Mesendoderm (in vitro differentiated cells): ENCODE measurements at regions not wholly inside any gene's neighbourhood (a gene's known extent, or its start where the extent isn't known, plus 50 kb on each side); places are given as distances from the start of the nearest gene placed in this dataset.

Experiments used
- DNase-seq: peaks from one replicate; pipeline ENCODE4 v3.0.0; 2013
- H2AK5ac ChIP-seq: 2 replicates; pipeline ENCODE4 v1.6.1; 2013; ENCODE audit warnings: low read length, inconsistent platforms
- H2BK120ac ChIP-seq: 2 replicates; pipeline ENCODE4 v1.6.1; 2013; ENCODE audit warnings: low read depth, mild to moderate bottlenecking, low read length, moderate library complexity, mixed read lengths
- H2BK15ac ChIP-seq: replicated peaks from 2 replicates; pipeline ENCODE4 v1.6.1; 2013; ENCODE audit warnings: low read depth, mild to moderate bottlenecking, moderate library complexity
- H2BK5ac ChIP-seq: 2 replicates; pipeline ENCODE4 v1.6.1; 2013; ENCODE audit warnings: low read length, inconsistent platforms
- H3K18ac ChIP-seq: 2 replicates; pipeline ENCODE4 v1.6.1; 2013; ENCODE audit warnings: mild to moderate bottlenecking, low read length, mixed read lengths
- H3K23ac ChIP-seq: one replicate; pipeline ENCODE4 v1.6.1; 2013; ENCODE audit warnings: low read length
- H3K27ac ChIP-seq: 2 replicates; pipeline ENCODE4 v1.5.1; 2013; ENCODE audit warnings: low read depth, mild to moderate bottlenecking, inconsistent platforms, low read length, moderate library complexity
- H3K27me3 ChIP-seq: 2 replicates; pipeline ENCODE4 v1.6.1; 2013; ENCODE audit warnings: low read length, control low read depth, mild to moderate bottlenecking, inconsistent platforms; ENCODE audit not compliant: insufficient read depth, poor library complexity
- H3K36me3 ChIP-seq: 2 replicates; pipeline ENCODE4 v1.6.1; 2013; ENCODE audit warnings: low read length, inconsistent platforms; ENCODE audit not compliant: control insufficient read depth, insufficient read depth
- H3K4ac ChIP-seq: one replicate; pipeline ENCODE4 v1.6.1; 2013; ENCODE audit warnings: low read depth, mild to moderate bottlenecking, low read length, moderate library complexity
- H3K4me1 ChIP-seq: 2 replicates; pipeline ENCODE4 v1.6.1; 2013; ENCODE audit warnings: low read depth, low read length, inconsistent platforms; ENCODE audit not compliant: control insufficient read depth
- H3K4me2 ChIP-seq: 2 replicates; pipeline ENCODE4 v1.6.1; 2013; ENCODE audit warnings: low read length
- H3K4me3 ChIP-seq: 2 replicates; pipeline ENCODE4 v1.5.1; 2013; ENCODE audit warnings: mild to moderate bottlenecking, low read length
- H3K56ac ChIP-seq: one replicate; pipeline ENCODE4 v1.6.1; 2013; ENCODE audit warnings: low read length
- H3K79me1 ChIP-seq: 2 replicates; pipeline ENCODE4 v1.6.1; 2013; ENCODE audit warnings: low read length, inconsistent platforms
- H3K79me2 ChIP-seq: 2 replicates; pipeline ENCODE4 v1.6.1; 2013; ENCODE audit warnings: mild to moderate bottlenecking, low read length; ENCODE audit not compliant: control insufficient read depth, insufficient read depth
- H3K9ac ChIP-seq: 2 replicates; pipeline ENCODE4 v1.6.1; 2013; ENCODE audit warnings: low read length, inconsistent platforms
- H4K5ac ChIP-seq: one replicate; pipeline ENCODE4 v1.6.1; 2013; ENCODE audit warnings: low read length
- H4K8ac ChIP-seq: one replicate; pipeline ENCODE4 v1.6.1; 2013; ENCODE audit warnings: low read depth, mild to moderate bottlenecking, control low read depth, low read length, moderate library complexity
- WGBS: extraction: QIAGEN DNeasy Blood & Tissue Kit; methylation state at CpG from one replicate; pipeline ENCODE4 v1.1.7; 2013; ENCODE audit warnings: low lambda C conversion rate, missing lambda C conversion rate; ENCODE audit not compliant: insufficient coverage; ENCODE audit errors: extremely low coverage; 5-methylcytosine and 5-hydroxymethylcytosine counted together

DNA sequence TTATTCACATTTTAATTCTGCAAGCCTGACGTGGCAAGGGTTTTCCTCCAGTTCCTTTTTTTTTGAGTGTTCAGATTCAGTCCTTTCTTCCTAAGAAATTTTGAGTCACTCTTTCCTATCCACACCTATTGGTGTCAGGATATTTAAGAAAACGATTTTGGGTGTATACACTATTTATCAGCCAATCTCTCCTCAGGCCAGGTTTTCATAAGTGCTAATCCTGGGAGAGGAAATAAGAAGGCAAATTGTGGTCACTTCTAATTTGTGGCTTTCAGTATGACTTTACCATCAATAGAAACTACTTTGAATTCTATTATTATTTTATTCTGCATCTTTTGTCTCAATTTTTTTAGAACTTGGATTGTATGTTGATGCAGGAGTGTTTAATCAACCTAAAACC lies 174.4 kb downstream of the DSEL start:
- no peak overlapping the region for H3K18ac ChIP-seq
- no peak overlapping the region for H2BK15ac ChIP-seq
- H3K36me3 ChIP-seq: no peaks in the 10 kb centered on the region
- H3K4me2 ChIP-seq: no peak overlapping the region
- H3K4me3 ChIP-seq: no peak overlapping the region
- H3K23ac ChIP-seq: no peak overlapping the region
- WGBS: no CpG with 5 or more reads among the region's 2 CpGs
- H3K4ac ChIP-seq: no peak overlapping the region
- H2BK120ac ChIP-seq: no peak overlapping the region
- no peaks in the 10 kb centered on the region for H3K79me1 ChIP-seq
- no peak overlapping the region for H4K8ac ChIP-seq
- no peak overlapping the region for H4K5ac ChIP-seq
- no peak overlapping the region for H3K9ac ChIP-seq
- DNase-seq: no peak
- no peaks in the 10 kb centered on the region for H3K27me3 ChIP-seq
- no peak overlapping the region for H3K56ac ChIP-seq
- H3K27ac ChIP-seq: no peak overlapping the region
- H2BK5ac ChIP-seq: no peak overlapping the region
- no peaks in the 10 kb centered on the region for H3K4me1 ChIP-seq
- H2AK5ac ChIP-seq: no peak overlapping the region
- H3K79me2 ChIP-seq: no peaks in the 10 kb centered on the region

GRCh38 chr18:67337696-67338095 lies 178.8 kb downstream of the DSEL start:
- Histone ChIP-seq H3K27me3 (no peaks in the 10 kb centered on the region), H3K4me2 (no peak overlapping the region), H2BK120ac (no peak overlapping the region), H4K5ac (no peak overlapping the region), H3K79me2 (no peaks in the 10 kb centered on the region), H3K56ac (no peak overlapping the region), H3K36me3 (no peaks in the 10 kb centered on the region), H3K18ac (no peak overlapping the region), H4K8ac (no peak overlapping the region), H3K4me1 (no peaks in the 10 kb centered on the region), H2BK15ac (no peak overlapping the region), H2AK5ac (no peak overlapping the region), H3K4ac (no peak overlapping the region), H3K23ac (no peak overlapping the region), H3K27ac (no peak overlapping the region), H3K4me3 (no peak overlapping the region), H3K79me1 (no peaks in the 10 kb centered on the region), H3K9ac (no peak overlapping the region), H2BK5ac (no peak overlapping the region)
- no peak for DNase-seq
- no CpG with 5 or more reads among the region's 1 CpG for WGBS

- no peak overlapping the region for H3K23ac ChIP-seq
- no peak for DNase-seq
- no peak overlapping the region for H2BK120ac ChIP-seq
- H3K18ac ChIP-seq: no peak overlapping the region
- H3K9ac ChIP-seq: no peak overlapping the region
- no peak overlapping the region for H3K4me2 ChIP-seq
- H3K27me3 ChIP-seq: no peaks in the 10 kb centered on the region
- no peaks in the 10 kb centered on the region for H3K79me2 ChIP-seq
- no peak overlapping the region for H3K4me3 ChIP-seq
- H2BK15ac ChIP-seq: no peak overlapping the region
- no peaks in the 10 kb centered on the region for H3K36me3 ChIP-seq
- WGBS: no CpG with 5 or more reads among the region's 1 CpG
- no peak overlapping the region for H2BK5ac ChIP-seq
- no peak overlapping the region for H3K4ac ChIP-seq
- no peak overlapping the region for H4K5ac ChIP-seq
- H3K56ac ChIP-seq: no peak overlapping the region
- no peak overlapping the region for H2AK5ac ChIP-seq
- H3K4me1 ChIP-seq: no peaks in the 10 kb centered on the region
- H3K27ac ChIP-seq: no peak overlapping the region
- no peaks in the 10 kb centered on the region for H3K79me1 ChIP-seq
- H4K8ac ChIP-seq: no peak overlapping the region
Measured at GRCh38 chr18:67331857-67332256, 184.7 kb downstream of the DSEL start.

DNA sequence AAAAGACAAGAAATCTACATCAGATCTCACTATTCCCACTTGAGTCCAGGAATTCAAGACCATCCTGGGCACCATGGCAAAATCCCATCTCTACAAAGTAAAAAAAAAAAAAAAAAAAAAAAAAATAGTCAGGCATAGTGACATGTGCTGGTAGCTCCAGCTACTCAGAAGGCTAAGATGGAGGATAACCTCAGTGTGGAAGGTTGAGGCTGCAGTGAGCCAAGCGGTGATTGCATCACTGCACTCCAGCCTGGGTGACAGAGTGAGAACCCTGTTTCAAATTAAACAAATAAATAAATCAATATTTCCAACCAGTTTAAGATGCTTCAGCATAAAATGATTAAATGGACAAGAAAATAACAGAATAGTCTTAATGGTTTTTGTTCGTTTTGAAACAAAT lies 197.4 kb downstream of the DSEL start:
- Histone ChIP-seq H3K4me2 (no peak overlapping the region), H4K5ac (no peak overlapping the region), H3K18ac (no peak overlapping the region), H2BK15ac (no peak overlapping the region), H3K56ac (no peak overlapping the region), H3K4me3 (no peak overlapping the region), H3K27me3 (no peaks in the 10 kb centered on the region), H3K36me3 (no peaks in the 10 kb centered on the region), H3K4me1 (no peaks in the 10 kb centered on the region), H2BK5ac (no peak overlapping the region), H3K4ac (no peak overlapping the region), H2AK5ac (no peak overlapping the region), H4K8ac (no peak overlapping the region), H3K79me1 (no peaks in the 10 kb centered on the region), H3K23ac (no peak overlapping the region), H3K27ac (no peak overlapping the region), H3K9ac (no peak overlapping the region), H2BK120ac (no peak overlapping the region), H3K79me2 (no peaks in the 10 kb centered on the region)
- no CpG with 5 or more reads among the region's 2 CpGs for WGBS
- no peak for DNase-seq

DNA sequence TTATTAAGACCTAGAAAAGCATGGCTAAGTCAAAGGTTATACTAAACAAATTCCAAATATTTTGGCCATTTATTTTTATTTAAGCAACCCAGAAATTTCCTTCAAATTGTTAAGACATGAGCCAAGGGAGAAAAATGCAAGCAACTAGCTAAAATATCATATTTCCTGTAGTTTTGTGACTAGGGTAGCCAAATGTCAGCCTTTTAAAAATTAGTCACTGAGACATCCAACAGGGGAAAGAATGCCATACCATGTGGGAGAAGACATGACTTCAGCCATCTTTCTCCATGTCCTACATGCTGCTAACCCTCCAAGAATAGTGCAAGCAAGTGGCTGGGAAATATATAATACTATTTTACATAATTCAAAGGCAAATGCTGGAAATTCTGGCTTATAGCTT lies 197.9 kb downstream of the DSEL start:
- no peak overlapping the region for H3K27ac ChIP-seq
- no peaks in the 10 kb centered on the region for H3K79me2 ChIP-seq
- no peak overlapping the region for H3K23ac ChIP-seq
- DNase-seq: no peak
- no peaks in the 10 kb centered on the region for H3K27me3 ChIP-seq
- no peak overlapping the region for H3K56ac ChIP-seq
- no peak overlapping the region for H3K4me2 ChIP-seq
- H2BK120ac ChIP-seq: no peak overlapping the region
- H4K5ac ChIP-seq: no peak overlapping the region
- no peaks in the 10 kb centered on the region for H3K79me1 ChIP-seq
- no peak overlapping the region for H3K9ac ChIP-seq
- no peaks in the 10 kb centered on the region for H3K36me3 ChIP-seq
- H2AK5ac ChIP-seq: no peak overlapping the region
- no peak overlapping the region for H2BK5ac ChIP-seq
- H3K4me1 ChIP-seq: no peaks in the 10 kb centered on the region
- no peak overlapping the region for H3K4ac ChIP-seq
- no peak overlapping the region for H4K8ac ChIP-seq
- H3K4me3 ChIP-seq: no peak overlapping the region
- H2BK15ac ChIP-seq: no peak overlapping the region
- no peak overlapping the region for H3K18ac ChIP-seq

- Histone ChIP-seq H3K79me2 (no peaks in the 10 kb centered on the region), H2BK120ac (no peak overlapping the region), H3K4me3 (no peak overlapping the region), H3K23ac (no peak overlapping the region), H3K27ac (no peak overlapping the region), H3K79me1 (no peaks in the 10 kb centered on the region), H3K4me1 (no peaks in the 10 kb centered on the region), H2BK15ac (no peak overlapping the region), H3K4ac (no peak overlapping the region), H3K56ac (no peak overlapping the region), H3K9ac (no peak overlapping the region), H4K8ac (no peak overlapping the region), H3K36me3 (no peaks in the 10 kb centered on the region), H2BK5ac (no peak overlapping the region), H2AK5ac (no peak overlapping the region), H3K27me3 (no peaks in the 10 kb centered on the region), H3K18ac (no peak overlapping the region), H3K4me2 (no peak overlapping the region), H4K5ac (no peak overlapping the region)
- DNase-seq: no peak
Measured at GRCh38 chr18:67310826-67311225, 205.7 kb downstream of the DSEL start.
